ENCODE measurements at regions not wholly inside any gene's neighbourhood (a gene's known extent, or its start where the extent isn't known, plus 50 kb on each side); places are given as distances from the start of the nearest gene placed in this dataset.

- TF ChIP-seq SREBF2 (CRISPR knock-in tag; IDR thresholded peaks at IDR 0.05) (no peak), E2F1 (CRISPR knock-in tag; IDR thresholded peaks at IDR 0.05) (no peak), REST (IDR thresholded peaks at IDR 0.05; ENCODE audit: borderline replicate concordance) (no peak), REST (CRISPR knock-in tag; IDR thresholded peaks at IDR 0.05; ENCODE audit: low read depth) (no peak), KAT2B (IDR thresholded peaks at IDR 0.05; ENCODE audit: low read depth, low read length) (no peak), MYNN (IDR thresholded peaks at IDR 0.05) (no peak), MYNN (CRISPR knock-in tag; IDR thresholded peaks at IDR 0.05) (no peak), ZNF449 (CRISPR knock-in tag; IDR thresholded peaks at IDR 0.05) (no peak)
These were observed 183.1 kb upstream of the MC4R start for GRCh38 chr18:60555625-60556024.
